ENCODE measurements at regions not wholly inside any gene's neighbourhood (a gene's known extent, or its start where the extent isn't known, plus 50 kb on each side); places are given as distances from the start of the nearest gene placed in this dataset.

DNA sequence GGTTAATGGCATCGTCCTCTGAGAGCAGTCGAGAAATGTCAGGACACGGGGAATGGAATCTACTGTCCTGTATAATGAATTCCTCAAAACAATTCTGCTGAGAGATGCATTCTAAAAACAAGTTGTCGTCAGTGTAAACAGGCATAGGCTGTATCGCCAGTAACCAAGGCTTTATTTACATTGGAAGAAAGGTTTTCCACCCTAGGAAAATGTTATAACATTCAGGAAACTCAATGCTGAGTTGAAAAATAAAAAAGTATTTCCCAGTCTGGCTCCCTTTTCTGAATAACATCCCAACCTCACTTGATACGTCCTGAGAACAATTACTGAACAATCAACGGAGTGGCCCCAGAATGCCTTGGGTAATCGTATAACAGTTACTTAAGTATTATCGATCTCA, 79.6 kb upstream of the UCN3 start:
- no peak overlapping the region; the same call in 1 of the 2 replicates for H3K18ac ChIP-seq (ENCODE audit: low read depth, low read length)
- no peaks in the 10 kb centered on the region for H3K79me1 ChIP-seq (ENCODE audit: low read depth in 1 of 2, low read length in 2 of 2)
- 0 out of 2 replicates have a peak, but pooled peaks cover 1% of the 10 kb centered on the region for H3K4me1 ChIP-seq (ENCODE audit: control insufficient read depth, insufficient read depth, low read length)
- no peak overlapping the region for H4K8ac ChIP-seq (ENCODE audit: low read depth in 2 of 2, low read length in 2 of 2)
- no peak overlapping the region for H4K5ac ChIP-seq (ENCODE audit: low read depth, low read length)
- TF ChIP-seq MAFK (IDR thresholded peaks at IDR 0.05; ENCODE audit: low read depth, low read length) (no peak), RAD21 (IDR thresholded peaks at IDR 0.05; ENCODE audit: low read length) (no peak), RCOR1 (IDR thresholded peaks at IDR 0.05; ENCODE audit: insufficient replicate concordance, low read length) (no peak), CHD1 (IDR thresholded peaks at IDR 0.05; ENCODE audit: low read depth, low read length) (no peak), MXI1 (IDR thresholded peaks at IDR 0.05; ENCODE audit: borderline replicate concordance, low read depth, low read length) (no peak), POLR2A (IDR thresholded peaks at IDR 0.05; ENCODE audit: low read depth, low read length) (no peak), RFX5 (IDR thresholded peaks at IDR 0.05; ENCODE audit: low read depth, low read length) (no peak), SMC3 (IDR thresholded peaks at IDR 0.05; ENCODE audit: low read depth, low read length) (no peak), BHLHE40 (IDR thresholded peaks at IDR 0.05; ENCODE audit: low read depth, low read length) (no peak), CEBPB (IDR thresholded peaks at IDR 0.05; ENCODE audit: low read depth, low read length) (no peak)
- TF ChIP-seq, protein P1, sequence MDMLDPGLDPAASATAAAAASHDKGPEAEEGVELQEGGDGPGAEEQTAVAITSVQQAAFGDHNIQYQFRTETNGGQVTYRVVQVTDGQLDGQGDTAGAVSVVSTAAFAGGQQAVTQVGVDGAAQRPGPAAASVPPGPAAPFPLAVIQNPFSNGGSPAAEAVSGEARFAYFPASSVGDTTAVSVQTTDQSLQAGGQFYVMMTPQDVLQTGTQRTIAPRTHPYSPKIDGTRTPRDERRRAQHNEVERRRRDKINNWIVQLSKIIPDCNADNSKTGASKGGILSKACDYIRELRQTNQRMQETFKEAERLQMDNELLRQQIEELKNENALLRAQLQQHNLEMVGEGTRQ (IDR thresholded peaks at IDR 0.05; ENCODE audit: low read depth, low read length), result no peak
- TF ChIP-seq, protein P2, sequence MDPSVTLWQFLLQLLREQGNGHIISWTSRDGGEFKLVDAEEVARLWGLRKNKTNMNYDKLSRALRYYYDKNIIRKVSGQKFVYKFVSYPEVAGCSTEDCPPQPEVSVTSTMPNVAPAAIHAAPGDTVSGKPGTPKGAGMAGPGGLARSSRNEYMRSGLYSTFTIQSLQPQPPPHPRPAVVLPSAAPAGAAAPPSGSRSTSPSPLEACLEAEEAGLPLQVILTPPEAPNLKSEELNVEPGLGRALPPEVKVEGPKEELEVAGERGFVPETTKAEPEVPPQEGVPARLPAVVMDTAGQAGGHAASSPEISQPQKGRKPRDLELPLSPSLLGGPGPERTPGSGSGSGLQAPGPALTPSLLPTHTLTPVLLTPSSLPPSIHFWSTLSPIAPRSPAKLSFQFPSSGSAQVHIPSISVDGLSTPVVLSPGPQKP (IDR thresholded peaks at IDR 0.05; ENCODE audit: borderline replicate concordance, low read depth, low read length), result no peak
- DNase-seq (no peak), ATAC-seq (ENCODE audit: low read depth) (no peak)
- POLR2A ChIA-PET (ENCODE audit: unreplicated experiment), result no interaction called here
- no peaks in the 10 kb centered on the region for H3K36me3 ChIP-seq (ENCODE audit: control insufficient read depth, insufficient read depth, low read length)
- H2BK5ac ChIP-seq (ENCODE audit: low read depth, low read length, poor library complexity, severe bottlenecking), result no peak overlapping the region
- no peak overlapping the region for H3K56ac ChIP-seq (ENCODE audit: extremely low read depth, insufficient read depth, low read length)
- H2BK15ac ChIP-seq (ENCODE audit: low read depth, low read length), result no peak overlapping the region
- H3K9ac ChIP-seq (ENCODE audit: low read depth, low read length), result no peak overlapping the region
- H2AFZ ChIP-seq (replicated peaks; ENCODE audit: low read length, poor library complexity), result no peak overlapping the region
- no peak overlapping the region for H3K14ac ChIP-seq (replicated peaks; ENCODE audit: low read depth, low read length)
- H2BK20ac ChIP-seq (ENCODE audit: low read depth, low read length), result no peak overlapping the region
- in situ Hi-C loops (cut with MboI; ENCODE audit: low sequenced_read_pairs), result loop anchor here (10.0 kb wide), 1 partner anchor 440 kb away; no protein-coding TSS in a partner anchor
- H3K23ac ChIP-seq (ENCODE audit: low read depth, low read length), result no peak overlapping the region
- H4K20me1 ChIP-seq (ENCODE audit: insufficient read depth, low read length), result no peaks in the 10 kb centered on the region
- CTCF ChIA-PET, result no interaction called here
- no peak overlapping the region for H3K4ac ChIP-seq (ENCODE audit: low read depth, low read length)
- H2AK5ac ChIP-seq (ENCODE audit: low read depth, low read length), result no peak overlapping the region
- H3K4me3 ChIP-seq (ENCODE audit: insufficient read depth, low read depth, low read length), result no peak overlapping the region
- no CpG with 5 or more reads among the region's 9 CpGs for WGBS, 2 experiments (ENCODE audit: extremely low coverage in 2 of 2, insufficient read length in 1 of 2)
- H3K4me2 ChIP-seq (ENCODE audit: low read depth, low read length), result no peak overlapping the region
- no TSS peak for BruUV-seq (replicated peaks)
- H2BK120ac ChIP-seq (ENCODE audit: low read depth, low read length), result no peak overlapping the region
- no peak overlapping the region for H4K91ac ChIP-seq (ENCODE audit: insufficient read depth, low read depth, low read length)
- no peaks in the 10 kb centered on the region; the same call in none of the 2 replicates for H3K27me3 ChIP-seq (ENCODE audit: control insufficient read depth, insufficient read depth, low read length)
- intact Hi-C loops (cut with micrococcal nuclease), result loop anchor here (10.0 kb wide), 1 partner anchor 190 kb away; the partner anchor contains the start of gene AKR1C3
- no peak overlapping the region for H3K27ac ChIP-seq (ENCODE audit: insufficient read depth, low read length)
- H3K9me1 ChIP-seq (ENCODE audit: insufficient read depth, low read length), result 0 out of 2 replicates have a peak, but pooled peaks cover 3% of the 10 kb centered on the region
- H2AK9ac ChIP-seq (replicated peaks; ENCODE audit: low read depth, low read length, poor library complexity), result no peak overlapping the region
- no peaks in the 10 kb centered on the region for H3K9me3 ChIP-seq (ENCODE audit: control insufficient read depth, insufficient read depth, low read length)
- dilution Hi-C loops (cut with HindIII; ENCODE audit: low sequenced_read_pairs, unreplicated experiment), result no loop called here
